IMR-90 (cell line): ENCODE measurements at regions not wholly inside any gene's neighbourhood (a gene's known extent, or its start where the extent isn't known, plus 50 kb on each side); places are given as distances from the start of the nearest gene placed in this dataset.

Experiments used
- ATAC-seq: fragments of 200-7000 bp; cut with Tn5 transposase; 2 replicates; pipeline ENCODE4 v1.9.1; 2020; ENCODE audit warnings: low read depth, mild to moderate bottlenecking, moderate library complexity
- BruUV-seq: library from RNA; stranded (reverse); fragments of 400-500 nt; replicated peaks from 2 replicates; lab custom pipeline; 2021; lab: Mats Ljungman, UMichigan
- CTCF ChIA-PET: fragments of 300-600 bp; formaldehyde crosslinking; extraction: SDS; loops from one replicate; lab custom pipeline; 2021; ENCODE audit warnings: antibody characterized with exemption; lab: Yijun Ruan, JAX
- POLR2A ChIA-PET: fragments of 300-600 bp; sonication (Branson Sonifier 250); formaldehyde crosslinking; loops from one replicate; lab custom pipeline; 2022; ENCODE audit warnings: antibody characterized with exemption; ENCODE audit not compliant: unreplicated experiment; lab: Charles Lee
- DNase-seq: peaks from one replicate; pipeline ENCODE4 v3.0.0; 2013
- H2AFZ ChIP-seq: replicated peaks from 2 replicates; pipeline ENCODE3; 2013; ENCODE audit warnings: low read length, mild to moderate bottlenecking; ENCODE audit not compliant: poor library complexity
- H2AK5ac ChIP-seq: 2 replicates; pipeline ENCODE4 v1.6.1; 2013; ENCODE audit warnings: low read depth, low read length, inconsistent platforms
- H2AK9ac ChIP-seq: replicated peaks from 2 replicates; pipeline ENCODE3; 2013; ENCODE audit warnings: mild to moderate bottlenecking, low read depth, low read length, moderate library complexity; ENCODE audit not compliant: poor library complexity
- H2BK120ac ChIP-seq: 2 replicates; pipeline ENCODE4 v1.6.1; 2013; ENCODE audit warnings: low read depth, low read length, inconsistent platforms
- H2BK15ac ChIP-seq: 3 replicates; pipeline ENCODE4 v1.6.1; 2013; ENCODE audit warnings: low read depth, low read length, inconsistent platforms
- H2BK20ac ChIP-seq: 2 replicates; pipeline ENCODE4 v1.6.1; 2013; ENCODE audit warnings: low read depth, mild to moderate bottlenecking, inconsistent platforms, low read length, moderate library complexity
- H2BK5ac ChIP-seq: 2 replicates; pipeline ENCODE4 v1.6.1; 2013; ENCODE audit warnings: mild to moderate bottlenecking, low read depth, low read length, inconsistent platforms; ENCODE audit not compliant: poor library complexity, severe bottlenecking
- H3K14ac ChIP-seq: replicated peaks from 2 replicates; pipeline ENCODE4 v1.6.1; 2013; ENCODE audit warnings: low read depth, low read length, inconsistent platforms
- H3K18ac ChIP-seq: 2 replicates; pipeline ENCODE4 v1.6.1; 2013; ENCODE audit warnings: low read depth, low read length, control low read depth
- H3K23ac ChIP-seq: 2 replicates; pipeline ENCODE4 v1.6.1; 2013; ENCODE audit warnings: low read depth, low read length, inconsistent platforms
- H3K27ac ChIP-seq: 2 replicates; pipeline ENCODE4 v1.5.1; 2013; ENCODE audit warnings: mild to moderate bottlenecking, control low read depth, low read length; ENCODE audit not compliant: insufficient read depth
- H3K27me3 ChIP-seq: 2 replicates; pipeline ENCODE4 v1.6.1; 2013; ENCODE audit warnings: low read length; ENCODE audit not compliant: control insufficient read depth, insufficient read depth
- H3K36me3 ChIP-seq: 2 replicates; pipeline ENCODE4 v1.6.1; 2013; ENCODE audit warnings: low read length, mixed read lengths; ENCODE audit not compliant: control insufficient read depth, insufficient read depth
- H3K4ac ChIP-seq: 2 replicates; pipeline ENCODE4 v1.6.1; 2013; ENCODE audit warnings: low read depth, low read length, inconsistent platforms
- H3K4me1 ChIP-seq: 2 replicates; pipeline ENCODE4 v1.6.1; 2013; ENCODE audit warnings: low read length, mixed read lengths; ENCODE audit not compliant: control insufficient read depth, insufficient read depth
- H3K4me2 ChIP-seq: 2 replicates; pipeline ENCODE4 v1.6.1; 2013; ENCODE audit warnings: low read depth, mild to moderate bottlenecking, control low read depth, low read length, moderate library complexity
- H3K4me3 ChIP-seq: 2 replicates; pipeline ENCODE4 v1.5.1; 2013; ENCODE audit warnings: low read depth, mild to moderate bottlenecking, control low read depth, low read length, moderate library complexity; ENCODE audit not compliant: insufficient read depth
- H3K56ac ChIP-seq: 2 replicates; pipeline ENCODE4 v1.6.1; 2013; ENCODE audit warnings: low read length, inconsistent platforms; ENCODE audit not compliant: insufficient read depth; ENCODE audit errors: extremely low read depth
- H3K79me1 ChIP-seq, 2 experiments: 2 replicates each; pipeline ENCODE4 v1.6.1; 2013; ENCODE audit warnings: low read length in 2 of 2, inconsistent platforms in 1 of 2, low read depth in 1 of 2
- H3K9ac ChIP-seq: 2 replicates; pipeline ENCODE4 v1.6.1; 2013; ENCODE audit warnings: low read depth, low read length, control low read depth
- H3K9me1 ChIP-seq: 2 replicates; pipeline ENCODE4 v1.6.1; 2013; ENCODE audit warnings: low read length, inconsistent platforms; ENCODE audit not compliant: insufficient read depth
- H3K9me3 ChIP-seq: 2 replicates; pipeline ENCODE4 v1.6.1; 2013; ENCODE audit warnings: low read length; ENCODE audit not compliant: control insufficient read depth, insufficient read depth
- H4K20me1 ChIP-seq: 2 replicates; pipeline ENCODE4 v1.6.1; 2013; ENCODE audit warnings: low read length, inconsistent platforms; ENCODE audit not compliant: insufficient read depth
- H4K5ac ChIP-seq: 2 replicates; pipeline ENCODE4 v1.6.1; 2013; ENCODE audit warnings: mild to moderate bottlenecking, low read depth, low read length, control low read depth
- H4K8ac ChIP-seq, 2 experiments: 2 replicates each; pipeline ENCODE4 v1.6.1; 2013; ENCODE audit warnings: low read depth in 2 of 2, low read length in 2 of 2, control low read depth in 1 of 2, inconsistent platforms in 1 of 2
- H4K91ac ChIP-seq: 2 replicates; pipeline ENCODE4 v1.6.1; 2013; ENCODE audit warnings: low read depth, low read length, inconsistent platforms; ENCODE audit not compliant: insufficient read depth
- MAFK ChIP-seq: IDR thresholded peaks from 2 replicates; pipeline ENCODE4 v1.6.1; 2012; ENCODE audit warnings: low read depth, low read length, improper control_type of control experiment
- MXI1 ChIP-seq: IDR thresholded peaks from 2 replicates; pipeline ENCODE4 v1.6.1; 2012; ENCODE audit warnings: low read depth, mild to moderate bottlenecking, low read length, moderate library complexity, borderline replicate concordance
- NFE2L2 ChIP-seq: fragments of 150-350 bp; IDR thresholded peaks from 2 replicates; pipeline ENCODE4 v1.6.1; 2016; ENCODE audit warnings: low read depth, mild to moderate bottlenecking, low read length
- WGBS, 2 experiments: methylation state at CpG; one replicate each; pipeline versions ENCODE4 v1.1.5 to v1.1.7; 2013; ENCODE audit warnings: missing lambda C conversion rate in 2 of 2; ENCODE audit not compliant: insufficient read length in 1 of 2; ENCODE audit errors: extremely low coverage in 2 of 2; 5-methylcytosine and 5-hydroxymethylcytosine counted together
- dilution Hi-C: fragments of 300-500 bp; cut with HindIII; formaldehyde crosslinking; loops from one replicate; pipeline ENCODE4 v1.14.3; 2018; ENCODE audit warnings: low sequenced_read_pairs; ENCODE audit not compliant: unreplicated experiment
- in situ Hi-C: fragments of 300-500 bp; cut with MboI; formaldehyde crosslinking; loops from 3 replicates; pipeline ENCODE4 v1.14.3; 2019; ENCODE audit warnings: low sequenced_read_pairs, inconsistent platforms, mixed read lengths
- intact Hi-C: fragments of 100-400 bp; cut with micrococcal nuclease; formaldehyde crosslinking; loops from 2 replicates; pipeline ENCODE4 v1.10.0; 2022

GRCh38 chr18:40976050-40976449 is 979.0 kb upstream of the PIK3C3 start:
- 0 out of 2 replicates have a peak overlapping the region, but pooled peaks have one; percentile 6 for H3K56ac ChIP-seq
- H4K91ac ChIP-seq, result no peak overlapping the region
- no peaks in the 10 kb centered on the region for H3K36me3 ChIP-seq
- H2BK20ac ChIP-seq, result no peak overlapping the region
- CTCF ChIA-PET, result no interaction called here
- H3K4me2 ChIP-seq, result no peak overlapping the region
- H3K9me1 ChIP-seq, result no peaks in the 10 kb centered on the region
- no peak overlapping the region for H3K23ac ChIP-seq
- no peaks in the 10 kb centered on the region; the same call in 1 of the 2 replicates for H4K20me1 ChIP-seq
- H2BK15ac ChIP-seq, result no peak overlapping the region
- ATAC-seq (no peak), DNase-seq (no peak)
- TF ChIP-seq MXI1 (no peak), MAFK (no peak), NFE2L2 (no peak)
- H3K18ac ChIP-seq, result no peak overlapping the region
- dilution Hi-C loops, result no loop called here
- no peak overlapping the region for H3K4ac ChIP-seq
- no CpG with 5 or more reads among the region's 4 CpGs for WGBS, 2 experiments
- no peak overlapping the region for H4K8ac ChIP-seq
- H3K79me1 ChIP-seq, result no peaks in the 10 kb centered on the region
- H2BK120ac ChIP-seq, result no peak overlapping the region
- no TSS peak for BruUV-seq
- no peak overlapping the region for H3K4me3 ChIP-seq
- H2AFZ ChIP-seq, result peak overlapping the region; percentile 69
- intact Hi-C loops, result no loop called here
- H3K14ac ChIP-seq, result no peak overlapping the region
- H2AK5ac ChIP-seq, result no peak overlapping the region; the same call in 1 of the 2 replicates
- POLR2A ChIA-PET, result no interaction called here
- H3K27ac ChIP-seq, result no peak overlapping the region
- H3K27me3 ChIP-seq, result no peaks in the 10 kb centered on the region
- in situ Hi-C loops, result no loop called here
- H2BK5ac ChIP-seq, result no peak overlapping the region
- H3K9me3 ChIP-seq, result no peaks in the 10 kb centered on the region; the same call in 1 of the 2 replicates
- H3K4me1 ChIP-seq, result no peaks in the 10 kb centered on the region
- no peak overlapping the region for H4K5ac ChIP-seq
- H2AK9ac ChIP-seq, result no peak overlapping the region
- no peak overlapping the region for H3K9ac ChIP-seq
